Astrocyte (in vitro differentiated cells and primary cell): ENCODE measurements at regions not wholly inside any gene's neighbourhood (a gene's known extent, or its start where the extent isn't known, plus 50 kb on each side); places are given as distances from the start of the nearest gene placed in this dataset.

Experiments
- CTCF ChIP-seq: IDR thresholded peaks from 2 replicates; pipeline ENCODE4 v1.5.1; 2011; ENCODE audit warnings: low read depth, mild to moderate bottlenecking, inconsistent platforms, low read length, moderate library complexity; ENCODE audit not compliant: insufficient read depth
- EZH2 ChIP-seq: IDR thresholded peaks from 2 replicates; pipeline ENCODE4 v1.6.1; 2012; ENCODE audit warnings: mild to moderate bottlenecking, low read length, inconsistent platforms; ENCODE audit not compliant: insufficient read depth

GRCh38 chr9:103913899-103914298 is 180.2 kb upstream of the SMC2 start:
- TF ChIP-seq CTCF (no peak), EZH2 (no peak)
